ENCODE measurements at regions not wholly inside any gene's neighbourhood (a gene's known extent, or its start where the extent isn't known, plus 50 kb on each side); places are given as distances from the start of the nearest gene placed in this dataset.
"Not testable (repeated sequence)": the region's sequence is repeated elsewhere in the genome, so short reads cannot be mapped to it uniquely, and the experiment has no call there.

GRCh38 chr18:14321217-14321616 lies 189.0 kb upstream of the ZNF519 start:
- not testable (repeated sequence) for DNase-seq

DNA sequence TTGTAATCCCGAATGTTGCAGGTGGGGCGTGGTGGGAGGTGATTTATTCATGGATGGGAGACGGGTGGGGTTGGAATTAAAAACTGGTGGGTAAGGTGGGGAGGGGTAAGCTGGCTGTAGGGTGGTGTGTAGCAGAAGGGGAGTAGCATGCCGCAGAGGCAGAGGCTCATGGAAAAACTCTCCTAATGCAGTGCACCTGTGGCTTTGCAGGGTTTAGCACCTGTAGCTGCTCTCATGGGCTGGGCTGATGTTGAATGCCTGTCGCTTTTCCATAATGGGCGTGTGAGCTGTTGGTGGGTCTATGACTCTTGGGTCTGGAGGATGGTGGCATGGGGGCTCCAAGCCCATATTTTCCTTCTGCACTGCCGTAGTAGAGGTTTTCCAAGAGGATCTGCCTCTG lies 169.0 kb upstream of the ZNF519 start:
- DNase-seq: not testable (repeated sequence)

DNA sequence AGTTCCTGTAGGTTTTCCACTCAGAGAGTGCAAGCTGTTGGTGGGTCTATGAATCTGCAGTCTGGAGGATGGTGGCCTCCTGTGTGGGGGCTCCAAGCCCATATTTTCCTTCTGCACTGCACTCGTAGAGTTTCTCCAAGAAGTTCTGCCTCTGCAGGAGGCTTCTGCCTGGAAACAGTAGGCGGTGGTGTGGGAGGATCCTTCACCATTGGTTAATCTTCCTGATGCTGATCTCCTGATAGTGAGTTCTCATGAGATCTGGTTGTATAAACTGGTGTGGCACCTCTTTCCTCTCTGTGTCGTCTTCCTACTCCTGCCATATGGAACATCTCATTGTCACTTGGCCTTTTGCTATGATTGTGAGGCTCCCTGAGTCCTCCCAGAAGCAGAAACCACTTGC lies 162.8 kb upstream of the ZNF519 start:
- not testable (repeated sequence) for DNase-seq

- no peak for DNase-seq
These were observed 152.8 kb upstream of the ZNF519 start for GRCh38 chr18:14285053-14285452.

DNA sequence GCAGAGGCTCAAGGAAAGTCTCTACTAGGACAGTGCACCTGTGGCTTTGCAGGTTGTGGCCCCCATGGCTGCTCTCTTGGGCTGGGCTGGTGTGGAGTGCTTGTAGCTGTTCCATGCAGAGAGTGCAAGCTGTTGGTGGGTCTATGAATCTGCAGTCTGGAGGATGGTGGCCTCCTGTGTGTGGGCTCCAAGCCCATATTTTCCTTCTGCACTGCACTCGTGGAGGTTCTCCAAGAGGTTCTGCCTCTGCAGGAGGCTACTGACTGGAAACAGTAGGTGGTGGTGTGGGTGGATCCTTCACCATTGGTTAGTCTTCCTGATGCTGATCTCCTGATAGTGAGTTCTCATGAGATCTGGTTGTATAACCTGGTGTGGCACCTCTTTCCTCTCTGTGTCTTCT lies 143.2 kb upstream of the ZNF519 start:
- DNase-seq: not testable (repeated sequence)

DNA sequence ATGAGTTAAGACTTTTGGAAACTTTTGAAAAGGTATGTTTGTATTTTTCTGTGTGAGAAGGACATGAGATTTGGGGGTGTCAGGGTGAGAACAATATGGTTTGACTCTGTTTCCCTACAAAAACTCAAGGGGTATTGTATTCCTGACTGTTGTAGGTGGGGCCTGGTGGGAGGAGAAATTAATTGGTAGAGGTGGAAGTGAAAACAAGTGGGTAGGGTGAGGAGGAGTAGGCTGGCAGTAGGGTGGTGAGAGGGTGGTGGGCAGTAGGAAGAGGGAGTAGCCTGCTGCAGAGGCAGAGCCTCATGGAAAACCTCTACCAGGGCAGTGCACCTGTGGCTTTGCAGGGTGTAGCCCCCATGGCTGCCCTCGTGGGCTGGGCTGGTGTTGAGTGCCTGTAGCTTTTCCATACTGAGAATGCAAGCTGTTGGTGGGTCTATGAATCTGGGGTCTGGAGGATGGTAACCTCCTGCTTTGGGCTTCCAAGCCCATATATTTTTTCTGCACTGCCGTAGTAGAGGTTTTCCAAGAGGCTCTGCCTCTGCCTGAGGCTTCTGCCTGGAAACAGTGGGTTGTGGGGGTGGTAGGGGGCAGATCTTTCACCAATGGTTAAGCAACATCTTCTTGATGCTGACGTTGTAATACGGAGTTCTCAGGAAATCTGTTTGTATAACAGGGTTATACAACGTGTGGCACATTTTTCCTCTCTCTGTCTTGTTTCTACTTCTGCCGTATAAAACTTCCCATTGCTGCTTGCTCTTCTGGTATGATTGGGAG lies 133.6 kb upstream of the ZNF519 start:
- not testable (repeated sequence) for DNase-seq

- DNase-seq: peak; percentile 55
These were observed 130.6 kb upstream of the ZNF519 start for GRCh38 chr18:14262786-14263185.

DNA sequence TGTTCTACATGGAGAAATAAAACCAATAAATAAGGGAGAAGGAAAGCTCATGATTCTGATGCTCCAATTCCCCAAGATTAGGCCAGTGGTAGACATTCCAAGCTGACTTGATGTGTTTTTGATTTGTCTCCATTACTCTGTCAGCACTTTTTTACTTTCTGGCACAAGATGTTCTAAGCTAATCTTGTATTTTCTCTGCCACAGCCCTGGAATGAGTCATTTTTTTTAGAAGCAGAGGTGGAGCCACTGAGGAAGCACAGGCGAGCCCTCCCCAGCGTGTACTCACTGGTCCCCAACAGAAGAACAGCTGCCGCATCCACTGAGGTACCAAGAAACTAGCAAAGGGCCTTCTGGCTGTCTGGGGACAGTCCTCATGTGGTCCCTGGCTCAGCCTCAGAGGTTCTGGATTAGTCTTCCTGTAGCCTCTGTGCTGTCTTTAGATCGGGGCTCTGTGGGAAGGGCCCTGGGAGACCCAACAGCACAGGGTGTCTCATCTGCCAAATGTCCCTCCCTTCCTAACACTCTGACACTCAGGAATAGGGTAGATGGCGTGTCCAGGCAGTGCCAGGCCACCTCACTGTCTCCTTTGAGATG lies 117.9 kb upstream of the ZNF519 start:
- not testable (repeated sequence) for DNase-seq

DNA sequence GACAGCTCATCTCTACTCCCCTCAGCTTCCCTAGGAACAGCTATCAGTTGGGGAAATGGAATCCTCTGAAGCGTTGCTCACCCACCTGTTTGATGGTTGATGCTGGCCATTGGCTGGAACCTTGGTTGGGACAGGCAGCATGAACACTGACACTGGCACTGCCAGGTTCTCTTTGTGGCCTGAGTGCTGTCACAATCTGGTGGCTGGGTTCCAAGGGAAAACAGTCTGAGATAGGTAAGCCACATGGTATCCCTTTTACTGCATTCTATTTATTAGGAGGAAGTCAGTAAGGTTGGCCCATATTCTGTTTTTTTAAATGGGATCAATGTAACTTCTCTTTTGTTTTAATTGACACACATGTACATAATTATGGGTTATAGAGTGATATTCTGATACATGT lies 107.0 kb upstream of the ZNF519 start:
- not testable (repeated sequence) for DNase-seq

- DNase-seq: not testable (repeated sequence)
These were observed 104.3 kb upstream of the ZNF519 start for GRCh38 chr18:14236356-14237048.

GRCh38 chr18:14225286-14225679 lies 93.0 kb upstream of the ZNF519 start:
- not testable (repeated sequence) for DNase-seq

GRCh38 chr18:14224551-14225285 lies 92.5 kb upstream of the ZNF519 start:
- not testable (repeated sequence) for DNase-seq

DNA sequence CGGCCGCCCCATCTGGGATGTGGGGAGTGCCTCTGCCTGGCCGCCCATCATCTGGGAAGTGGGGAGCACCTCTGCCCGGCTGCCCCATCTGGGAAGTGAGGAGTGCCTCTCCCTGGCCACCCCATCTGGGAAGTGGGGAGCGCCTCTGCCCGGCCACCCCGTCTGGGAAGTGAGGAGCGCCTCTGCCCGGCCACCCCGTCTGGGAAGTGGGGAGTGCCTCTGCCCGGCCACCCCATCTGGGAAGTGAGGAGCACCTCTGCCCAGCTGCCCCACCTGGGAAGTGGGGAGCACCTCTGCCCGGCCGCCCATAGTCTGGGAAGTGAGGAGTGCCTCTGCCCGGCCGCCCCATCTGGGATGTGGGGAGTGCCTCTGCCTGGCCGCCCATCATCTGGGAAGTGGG lies 91.7 kb upstream of the ZNF519 start:
- DNase-seq: not testable (repeated sequence)

DNA sequence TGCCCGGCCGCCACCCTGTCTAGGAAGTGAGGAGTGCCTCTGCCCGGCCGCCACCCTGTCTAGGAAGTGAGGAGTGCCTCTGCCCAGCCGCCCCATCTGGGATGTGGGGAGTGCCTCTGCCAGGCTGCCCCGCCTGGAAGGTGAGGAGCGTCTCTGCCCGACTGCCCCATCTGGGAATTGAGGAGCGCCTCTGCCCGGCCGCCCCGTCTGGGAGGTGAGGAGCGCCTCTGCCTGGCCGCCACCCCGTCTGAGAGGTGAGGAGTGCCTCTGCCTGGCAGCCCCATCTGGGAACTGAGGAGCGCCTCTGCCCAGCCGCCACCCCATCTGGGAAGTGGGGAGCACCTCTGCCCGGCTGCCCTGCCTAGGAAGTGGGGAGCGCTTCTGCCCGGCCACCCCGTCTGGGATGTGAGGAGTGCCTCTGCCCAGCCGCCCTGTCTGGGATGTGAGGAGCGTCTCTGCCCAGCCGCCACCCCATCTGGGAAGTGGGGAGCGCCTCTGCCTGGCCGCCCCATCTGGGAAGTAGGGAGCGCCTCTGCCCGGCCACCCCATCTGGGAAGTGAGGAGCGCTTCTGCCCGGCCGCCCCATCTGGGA lies 91.1 kb upstream of the ZNF519 start:
- DNase-seq: not testable (repeated sequence)

DNA sequence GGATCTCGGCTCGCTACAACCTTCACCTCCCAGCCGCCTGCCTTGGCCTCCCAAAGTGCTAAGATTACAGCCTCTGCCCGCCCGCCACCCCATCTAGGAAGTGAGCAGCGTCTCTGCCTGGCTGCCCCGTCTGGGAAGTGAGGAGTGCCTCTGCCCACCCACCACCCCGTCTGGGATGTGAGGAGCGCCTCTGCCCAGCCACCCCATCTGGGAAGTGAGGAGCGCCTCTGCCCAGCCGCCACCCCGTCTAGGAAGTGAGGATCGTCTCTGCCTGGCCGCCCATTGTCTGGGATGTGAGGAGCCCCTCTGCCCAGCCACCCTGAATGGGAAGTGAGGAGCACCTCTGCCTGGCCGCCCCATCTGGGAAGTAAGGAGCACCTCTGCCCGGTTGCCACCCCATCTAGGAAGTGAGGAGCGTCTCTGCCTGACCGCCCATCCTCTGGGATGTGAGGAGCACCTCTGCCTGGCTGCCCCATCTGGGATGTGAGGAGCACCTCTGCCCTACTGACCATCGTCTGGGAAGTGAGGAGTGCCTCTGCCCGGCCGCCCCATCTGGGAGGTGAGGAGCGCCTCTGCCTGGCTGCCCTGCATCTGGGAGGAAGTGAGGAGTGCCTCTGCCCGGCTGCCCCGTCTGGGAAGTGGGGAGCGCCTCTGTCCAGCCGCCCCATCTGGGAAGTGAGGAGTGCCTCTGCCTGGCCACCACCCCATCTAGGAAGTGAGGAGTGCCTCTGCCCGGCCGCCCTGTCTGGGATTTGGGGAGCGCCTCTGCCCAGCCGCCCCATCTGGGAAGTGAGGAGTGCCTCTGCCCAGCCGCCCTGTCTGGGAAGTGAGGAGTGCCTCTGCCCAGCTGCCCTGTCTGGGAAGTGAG lies 90.4 kb upstream of the ZNF519 start:
- DNase-seq: not testable (repeated sequence)

- DNase-seq: no peak
These were observed 89.5 kb upstream of the ZNF519 start for GRCh38 chr18:14221689-14222088.

DNA sequence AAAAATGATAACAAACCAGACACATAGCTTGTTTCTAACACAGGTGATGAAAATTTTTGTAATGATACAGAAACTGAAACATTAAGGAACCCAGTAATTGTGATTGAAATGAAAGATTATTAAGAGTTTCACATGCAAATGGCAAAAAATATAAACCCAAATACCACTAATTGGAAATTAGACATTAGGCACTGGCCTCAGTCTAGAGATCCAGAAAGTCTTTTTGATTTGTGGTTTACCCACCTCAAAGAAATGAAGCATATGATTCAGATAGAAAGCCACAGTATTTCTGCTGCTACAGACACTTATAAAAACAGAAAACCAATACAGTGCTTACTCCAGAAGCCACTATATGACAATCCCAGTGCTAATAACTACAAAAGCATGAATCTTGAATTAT lies 83.7 kb upstream of the ZNF519 start:
- DNase-seq: peak; percentile 53

GRCh38 chr18:14203424-14203823 lies 71.2 kb upstream of the ZNF519 start:
- not testable (repeated sequence) for DNase-seq

GRCh38 chr18:14190776-14191442 lies 58.7 kb upstream of the ZNF519 start:
- DNase-seq: peak; percentile 78

DNA sequence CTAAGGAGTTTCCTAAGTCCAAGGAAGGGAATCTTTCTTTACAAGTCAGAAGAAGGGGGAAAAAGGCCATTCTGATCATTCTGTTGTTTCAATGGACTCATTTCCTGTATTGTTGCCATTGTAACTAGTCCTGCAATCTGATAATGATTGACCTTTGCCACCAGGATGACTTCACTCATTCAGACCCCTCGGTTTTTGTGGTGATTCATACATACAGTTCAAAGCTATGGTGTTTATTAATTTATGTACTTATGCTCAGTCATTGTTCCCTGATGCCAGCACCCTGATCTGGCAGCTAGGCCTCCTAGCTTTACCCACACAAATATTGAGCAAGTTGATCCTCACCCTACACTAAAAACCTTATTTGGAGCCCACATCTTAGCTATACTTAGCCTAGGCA lies 57.6 kb upstream of the ZNF519 start:
- peak; percentile 84 for DNase-seq

GRCh38 chr18:14188751-14189406 lies 56.6 kb upstream of the ZNF519 start:
- DNase-seq: peak; percentile 21
